ENCODE measurements at regions not wholly inside any gene's neighbourhood (a gene's known extent, or its start where the extent isn't known, plus 50 kb on each side); places are given as distances from the start of the nearest gene placed in this dataset.

DNA sequence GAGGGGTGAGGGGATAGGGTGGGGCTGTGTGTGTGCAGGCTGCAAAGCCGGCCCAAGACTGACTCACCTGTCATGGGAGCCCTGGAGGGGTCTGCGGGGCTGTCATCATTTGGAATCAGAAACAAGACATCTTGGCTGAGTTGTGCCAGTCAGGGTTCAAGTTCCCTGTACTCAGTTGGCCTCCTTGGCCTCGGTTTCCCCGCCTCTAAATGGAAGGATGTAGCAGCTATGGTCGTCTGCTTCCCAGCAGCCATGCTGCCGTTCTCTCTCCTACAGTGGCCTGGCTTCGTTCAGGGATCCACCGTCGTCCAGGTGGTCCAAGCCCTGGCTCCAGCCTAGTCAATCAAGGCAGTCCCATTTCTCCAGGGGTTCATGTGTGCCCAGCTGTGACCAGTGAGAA, 83.6 kb upstream of the PMEPA1 start:
- no peak overlapping the region for H2AFZ ChIP-seq (ENCODE audit: low read length)
- H3K4me3 ChIP-seq (ENCODE audit: low read length) = no peak overlapping the region
- H4K20me1 ChIP-seq (ENCODE audit: low read length) = no peaks in the 10 kb centered on the region
- CTCF ChIA-PET = no interaction called here
- peaks cover 50% of the 10 kb centered on the region for H3K4me1 ChIP-seq (ENCODE audit: insufficient read depth, low read length)
- DNase-seq = no peak
- no peaks in the 10 kb centered on the region for H3F3A ChIP-seq (ENCODE audit: low read length, unreplicated experiment)
- H3K9ac ChIP-seq (ENCODE audit: low read length) = no peak overlapping the region
- no peaks in the 10 kb centered on the region for H3K79me2 ChIP-seq (ENCODE audit: low read length)
- no peak for ATAC-seq
- intact Hi-C loops (cut with micrococcal nuclease) = no loop called here
- H3K27ac ChIP-seq (ENCODE audit: low read length) = no peak overlapping the region
- BruUV-seq (replicated peaks) = no TSS peak
- no peaks in the 10 kb centered on the region for H3K9me3 ChIP-seq (ENCODE audit: low read length)
- POLR2A ChIA-PET (ENCODE audit: unreplicated experiment) = no interaction called here
- no peak overlapping the region for H3K4me2 ChIP-seq (ENCODE audit: low read length)
- H3K27me3 ChIP-seq (ENCODE audit: low read length) = no peaks in the 10 kb centered on the region
- TF ChIP-seq EZH2 (IDR thresholded peaks at IDR 0.05; ENCODE audit: low read length, unreplicated experiment) (no peak), EZH2phosphoT487 (IDR thresholded peaks at IDR 0.05; ENCODE audit: borderline replicate concordance, low read length) (no peak)
- TF ChIP-seq, protein P1, sequence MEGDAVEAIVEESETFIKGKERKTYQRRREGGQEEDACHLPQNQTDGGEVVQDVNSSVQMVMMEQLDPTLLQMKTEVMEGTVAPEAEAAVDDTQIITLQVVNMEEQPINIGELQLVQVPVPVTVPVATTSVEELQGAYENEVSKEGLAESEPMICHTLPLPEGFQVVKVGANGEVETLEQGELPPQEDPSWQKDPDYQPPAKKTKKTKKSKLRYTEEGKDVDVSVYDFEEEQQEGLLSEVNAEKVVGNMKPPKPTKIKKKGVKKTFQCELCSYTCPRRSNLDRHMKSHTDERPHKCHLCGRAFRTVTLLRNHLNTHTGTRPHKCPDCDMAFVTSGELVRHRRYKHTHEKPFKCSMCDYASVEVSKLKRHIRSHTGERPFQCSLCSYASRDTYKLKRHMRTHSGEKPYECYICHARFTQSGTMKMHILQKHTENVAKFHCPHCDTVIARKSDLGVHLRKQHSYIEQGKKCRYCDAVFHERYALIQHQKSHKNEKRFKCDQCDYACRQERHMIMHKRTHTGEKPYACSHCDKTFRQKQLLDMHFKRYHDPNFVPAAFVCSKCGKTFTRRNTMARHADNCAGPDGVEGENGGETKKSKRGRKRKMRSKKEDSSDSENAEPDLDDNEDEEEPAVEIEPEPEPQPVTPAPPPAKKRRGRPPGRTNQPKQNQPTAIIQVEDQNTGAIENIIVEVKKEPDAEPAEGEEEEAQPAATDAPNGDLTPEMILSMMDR (conservative IDR thresholded peaks at IDR 0.05; ENCODE audit: low read depth, low read length) = no peak
- H3K9me2 ChIP-seq (replicated peaks; ENCODE audit: low read length) = no peaks in the 10 kb centered on the region
- H3K36me3 ChIP-seq (ENCODE audit: low read depth, low read length) = no peaks in the 10 kb centered on the region

DNA sequence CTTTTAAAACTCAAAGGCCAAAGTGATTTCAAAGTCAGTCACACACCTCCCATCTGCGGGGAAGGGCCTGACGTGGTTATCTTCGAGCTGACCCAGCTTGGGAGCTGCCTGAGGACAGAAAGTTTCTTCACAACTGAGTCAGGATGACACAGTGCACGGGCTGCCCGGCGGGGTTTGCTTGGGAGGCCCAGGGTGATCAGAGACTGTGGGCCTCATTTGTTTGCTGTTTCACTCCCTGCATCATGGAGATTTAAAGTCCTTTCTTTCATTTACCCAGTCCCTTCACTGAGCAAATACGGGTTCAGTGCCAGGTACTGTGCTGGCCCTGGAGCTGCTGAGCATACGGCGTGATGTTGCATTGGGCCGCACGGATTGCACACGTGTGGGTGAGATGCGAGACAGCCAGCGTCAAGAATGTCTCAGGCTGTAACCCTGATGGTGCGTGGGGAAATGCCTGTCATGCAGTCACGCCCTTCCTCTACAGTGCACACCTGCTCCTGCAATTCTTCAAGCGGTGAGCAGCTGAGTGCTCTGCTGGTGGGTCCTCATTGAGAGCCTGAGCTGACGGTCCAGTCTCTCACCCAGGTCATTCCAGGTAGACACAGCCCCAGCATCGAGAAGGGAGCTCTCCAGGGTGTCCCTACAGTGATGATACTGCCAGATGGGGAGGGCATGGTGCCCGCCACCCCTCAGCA, 82.7 kb upstream of the PMEPA1 start:
- Histone ChIP-seq H3F3A (ENCODE audit: low read length, unreplicated experiment) (no peaks in the 10 kb centered on the region), H3K9me3 (ENCODE audit: low read length) (no peaks in the 10 kb centered on the region), H3K9ac (ENCODE audit: low read length) (peak overlapping the region; percentile 19; the same call in 1 of the 2 replicates), H4K20me1 (ENCODE audit: low read length) (no peaks in the 10 kb centered on the region), H3K79me2 (ENCODE audit: low read length) (no peaks in the 10 kb centered on the region), H3K27me3 (ENCODE audit: low read length) (no peaks in the 10 kb centered on the region), H3K9me2 (replicated peaks; ENCODE audit: low read length) (no peaks in the 10 kb centered on the region), H3K4me2 (ENCODE audit: low read length) (peak overlapping the region; percentile 34), H3K27ac (ENCODE audit: low read length) (peak overlapping the region; percentile 73), H3K36me3 (ENCODE audit: low read depth, low read length) (no peaks in the 10 kb centered on the region), H3K4me1 (ENCODE audit: insufficient read depth, low read length) (peaks cover 52% of the 10 kb centered on the region), H2AFZ (ENCODE audit: low read length) (peak overlapping the region; percentile 31), H3K4me3 (ENCODE audit: low read length) (no peak overlapping the region)
- ChIA-PET CTCF (no interaction called here), POLR2A (ENCODE audit: unreplicated experiment) (no interaction called here)
- ATAC-seq (peak; percentile 35), DNase-seq (peak; percentile 86)
- TF ChIP-seq EZH2phosphoT487 (IDR thresholded peaks at IDR 0.05; ENCODE audit: borderline replicate concordance, low read length) (no peak), EZH2 (IDR thresholded peaks at IDR 0.05; ENCODE audit: low read length, unreplicated experiment) (no peak)
- TF ChIP-seq, protein P1 (conservative IDR thresholded peaks at IDR 0.05; ENCODE audit: low read depth, low read length) = no peak
- intact Hi-C loops (cut with micrococcal nuclease) = no loop called here
- no TSS peak for BruUV-seq (replicated peaks)

DNA sequence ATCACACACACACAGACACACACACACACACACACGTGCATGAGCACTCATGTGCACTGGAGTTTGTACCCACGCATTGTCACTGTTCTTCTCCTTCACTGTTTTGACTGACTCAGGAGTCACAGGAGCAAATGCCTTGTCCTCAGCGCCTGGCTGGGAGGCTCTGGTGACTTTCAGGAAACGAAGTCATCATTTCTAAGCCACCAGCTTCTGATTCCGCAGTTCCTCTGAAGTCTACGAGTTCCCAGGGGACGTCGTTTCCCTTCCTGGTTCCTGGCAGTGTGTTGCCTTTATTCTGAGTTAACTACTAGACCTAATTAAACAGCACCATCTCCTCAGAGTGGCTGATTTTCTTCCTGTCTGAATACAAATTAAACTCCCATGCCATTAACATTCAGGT, 82.2 kb upstream of the PMEPA1 start:
- Histone ChIP-seq H3K79me2 (ENCODE audit: low read length) (no peaks in the 10 kb centered on the region), H3K27me3 (ENCODE audit: low read length) (no peaks in the 10 kb centered on the region), H3K4me2 (ENCODE audit: low read length) (peak overlapping the region; percentile 34; the same call in 1 of the 2 replicates), H3K9me3 (ENCODE audit: low read length) (no peaks in the 10 kb centered on the region), H2AFZ (ENCODE audit: low read length) (peak overlapping the region; percentile 31), H3K9ac (ENCODE audit: low read length) (peak overlapping the region; percentile 19; the same call in 1 of the 2 replicates), H4K20me1 (ENCODE audit: low read length) (no peaks in the 10 kb centered on the region), H3K4me1 (ENCODE audit: insufficient read depth, low read length) (peaks cover 52% of the 10 kb centered on the region), H3F3A (ENCODE audit: low read length, unreplicated experiment) (no peaks in the 10 kb centered on the region), H3K27ac (ENCODE audit: low read length) (peak overlapping the region; percentile 73), H3K9me2 (replicated peaks; ENCODE audit: low read length) (no peaks in the 10 kb centered on the region), H3K4me3 (ENCODE audit: low read length) (no peak overlapping the region), H3K36me3 (ENCODE audit: low read depth, low read length) (no peaks in the 10 kb centered on the region)
- ChIA-PET CTCF (no interaction called here), POLR2A (ENCODE audit: unreplicated experiment) (no interaction called here)
- intact Hi-C loops (cut with micrococcal nuclease) = no loop called here
- TF ChIP-seq, protein P1 (conservative IDR thresholded peaks at IDR 0.05; ENCODE audit: low read depth, low read length) = no peak
- TF ChIP-seq EZH2phosphoT487 (IDR thresholded peaks at IDR 0.05; ENCODE audit: borderline replicate concordance, low read length) = no peak
- BruUV-seq (replicated peaks) = no TSS peak
- ATAC-seq = no peak
- DNase-seq = peak; percentile 44
